NCI-H226 (cell line): ENCODE measurements at regions not wholly inside any gene's neighbourhood (a gene's known extent, or its start where the extent isn't known, plus 50 kb on each side); places are given as distances from the start of the nearest gene placed in this dataset.
"Not testable (repeated sequence)": the region's sequence is repeated elsewhere in the genome, so short reads cannot be mapped to it uniquely, and the experiment has no call there.

Experiments
- DNase-seq: peaks from one replicate; pipeline ENCODE4 v3.0.0-alpha.2; 2015

DNA sequence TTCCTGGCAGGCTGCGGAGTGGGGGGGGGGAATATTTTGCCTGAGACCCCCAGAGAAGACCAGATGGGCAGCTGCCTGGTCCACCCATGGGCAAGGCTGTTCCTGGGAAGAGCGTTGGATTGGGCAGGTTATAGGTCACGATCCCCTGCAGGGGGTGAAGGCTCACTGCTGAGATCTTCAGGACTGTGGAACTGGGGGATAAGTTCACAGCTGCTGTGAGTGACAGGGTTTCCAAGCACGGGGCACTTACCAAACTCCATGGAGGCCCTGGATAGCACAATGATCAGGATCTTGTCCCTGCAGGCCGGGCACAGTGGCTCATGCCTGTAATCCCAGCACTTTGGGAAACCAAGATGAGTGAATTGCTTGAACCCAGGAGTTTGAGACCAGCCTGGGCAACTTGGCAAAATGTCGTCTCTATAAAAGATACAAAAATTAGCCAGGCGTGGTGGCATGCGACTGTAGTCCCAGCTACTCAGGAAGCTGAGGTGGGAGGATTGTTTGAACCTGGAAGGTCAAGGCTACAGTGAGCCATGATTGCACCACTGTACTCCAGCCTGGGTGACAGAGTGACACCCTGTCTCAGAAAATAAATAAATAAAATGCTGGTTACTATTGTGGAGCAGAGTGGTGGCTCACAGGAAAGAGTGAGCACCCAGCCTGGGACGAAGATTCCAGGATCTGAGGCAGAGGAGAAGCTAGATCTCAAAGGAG lies 68.0 kb upstream of the HELT start:
- no peak for DNase-seq

DNA sequence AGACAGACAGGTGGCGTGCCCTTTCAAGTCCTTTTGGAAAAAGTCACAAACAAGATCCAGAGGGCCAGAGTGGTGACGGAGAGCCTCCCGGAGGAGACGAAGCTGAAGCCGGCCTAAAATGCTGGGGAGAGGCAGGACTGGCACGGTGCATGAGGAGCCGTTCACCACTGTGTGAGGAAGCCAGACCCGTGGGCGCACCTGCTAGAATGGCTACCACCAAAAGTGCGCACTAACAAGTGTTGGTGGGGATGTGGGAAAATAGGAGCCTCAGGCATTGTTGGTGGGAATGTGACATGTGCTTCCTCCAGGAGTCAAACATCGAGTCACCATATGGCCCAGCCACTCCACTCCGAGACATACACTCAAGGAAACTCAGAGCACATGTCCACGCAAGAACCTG lies 67.4 kb upstream of the HELT start:
- no peak for DNase-seq

DNA sequence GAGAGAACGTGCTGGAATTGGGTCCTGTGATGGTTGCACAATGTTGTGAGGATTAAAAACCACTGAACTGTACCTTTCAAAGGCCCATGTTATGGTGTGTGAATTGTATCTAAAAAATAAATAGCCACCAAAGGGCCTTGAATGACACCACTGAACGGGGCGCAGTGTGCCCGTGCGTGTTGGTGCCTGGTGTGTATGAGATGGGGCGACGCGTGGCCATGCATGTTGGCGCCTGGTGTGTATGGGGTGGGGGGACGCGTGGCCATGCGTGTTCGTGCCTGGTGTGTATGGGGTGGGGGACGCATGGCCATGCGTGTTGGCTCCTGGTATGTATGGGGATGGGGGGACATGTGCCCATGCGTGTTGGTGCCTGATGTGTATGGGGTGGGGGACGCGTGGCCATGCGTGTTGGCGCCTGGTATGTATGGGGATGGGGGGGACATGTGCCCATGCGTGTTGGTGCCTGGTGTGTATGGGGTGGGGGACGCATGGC lies 66.6 kb upstream of the HELT start:
- DNase-seq, result no peak

DNA sequence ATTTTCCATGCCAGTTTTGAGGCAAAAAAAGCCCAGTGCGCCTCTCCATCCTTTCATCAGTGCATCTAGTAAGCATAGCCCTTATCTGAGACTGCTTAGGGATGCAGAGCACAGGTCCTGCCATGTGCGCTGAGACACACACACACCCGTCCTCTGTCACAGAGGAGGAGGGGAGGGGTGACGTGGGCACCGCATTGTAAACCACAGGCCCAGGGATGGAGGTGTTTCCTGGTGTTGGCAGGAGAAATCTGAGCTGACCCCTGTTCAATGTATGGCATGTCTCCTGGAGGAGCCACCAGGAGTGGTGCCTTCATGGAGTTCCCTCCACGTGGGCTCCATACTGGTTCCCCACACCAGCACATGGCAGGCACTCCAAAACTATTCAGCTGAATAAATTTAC lies 65.8 kb upstream of the HELT start:
- DNase-seq, result no peak

DNA sequence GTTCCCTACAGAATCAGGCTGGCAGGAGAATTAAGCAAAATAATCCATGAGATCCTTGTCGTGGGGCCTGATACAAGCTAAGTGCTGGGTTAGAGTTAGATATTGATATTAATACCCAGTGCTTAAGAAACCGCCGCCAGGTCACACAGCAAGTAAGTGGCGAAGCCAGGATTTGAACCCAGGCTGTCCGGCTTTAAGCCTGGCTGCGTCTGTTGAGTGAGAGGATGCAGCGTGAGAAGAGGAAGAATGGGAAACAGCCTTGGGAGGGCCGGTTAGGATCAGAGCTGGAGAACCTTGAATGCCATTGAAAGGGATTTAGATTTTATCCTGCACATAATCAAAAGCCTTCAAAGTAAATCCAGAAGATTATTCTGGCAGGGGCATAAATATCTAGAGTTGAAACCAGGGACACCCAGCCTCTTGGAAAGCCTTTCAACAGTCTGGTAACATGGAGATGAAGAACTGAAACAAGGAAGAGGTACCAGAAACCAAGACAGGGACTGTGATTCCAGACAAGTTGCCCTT lies 64.8 kb upstream of the HELT start:
- DNase-seq, result no peak

DNA sequence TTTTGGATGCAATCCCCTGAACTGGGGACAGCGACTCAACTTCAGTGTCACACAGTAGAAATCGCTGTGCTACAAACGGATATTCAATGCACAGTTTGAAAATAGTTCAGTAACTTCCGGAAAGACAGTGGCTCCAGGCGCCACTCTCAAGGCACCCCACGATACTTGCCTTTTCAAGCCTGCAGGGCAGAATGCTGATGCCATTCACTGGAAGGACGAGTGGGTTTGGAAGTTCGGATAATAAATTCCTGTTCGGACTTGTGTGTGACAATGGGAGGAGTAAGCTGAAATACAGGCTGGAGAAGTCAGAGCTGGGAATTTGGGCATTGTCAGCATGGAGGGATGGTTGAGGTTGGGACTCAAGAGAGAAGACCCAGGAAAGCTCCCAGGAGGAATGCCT lies 64.3 kb upstream of the HELT start:
- no peak for DNase-seq

DNA sequence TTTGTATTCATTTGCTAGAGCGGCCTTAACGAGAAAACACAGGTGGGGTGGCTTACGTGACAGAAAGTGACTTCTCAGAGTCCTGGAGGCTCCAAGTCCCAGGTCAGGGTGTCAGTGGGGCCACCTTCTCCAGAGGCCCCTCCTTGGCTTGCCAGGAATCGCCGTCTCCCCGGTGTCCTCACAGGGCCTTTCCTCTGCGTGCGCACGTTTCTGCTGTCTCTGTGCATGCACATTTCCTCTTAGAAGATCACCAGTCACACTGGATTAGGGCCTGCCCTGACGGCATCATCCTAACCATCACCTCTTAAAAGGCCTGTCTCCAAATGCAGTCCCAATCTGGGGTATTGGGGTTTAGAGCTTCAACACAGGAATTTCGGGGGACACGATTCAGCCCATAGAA lies 63.8 kb upstream of the HELT start:
- DNase-seq, result no peak

DNA sequence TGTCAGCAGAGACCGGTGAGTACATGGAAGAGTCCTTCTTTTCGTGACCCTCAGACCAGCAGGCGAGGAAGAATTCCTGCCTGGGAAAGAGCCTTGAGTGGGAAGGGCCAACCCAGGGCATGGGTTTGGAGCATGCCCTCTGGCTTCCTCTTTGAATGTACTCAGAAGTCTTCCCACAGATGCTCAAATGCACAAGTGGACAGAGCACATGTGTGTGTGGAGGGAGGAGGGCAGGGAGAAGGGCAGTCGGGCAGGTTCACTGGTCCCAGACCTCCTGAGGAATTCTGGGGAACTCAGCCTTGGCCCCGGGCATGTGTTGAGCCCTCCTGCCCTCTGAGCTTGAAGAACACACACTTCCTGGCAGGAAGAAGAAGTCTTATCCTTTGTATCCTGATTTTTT lies 63.2 kb upstream of the HELT start:
- no peak for DNase-seq

DNA sequence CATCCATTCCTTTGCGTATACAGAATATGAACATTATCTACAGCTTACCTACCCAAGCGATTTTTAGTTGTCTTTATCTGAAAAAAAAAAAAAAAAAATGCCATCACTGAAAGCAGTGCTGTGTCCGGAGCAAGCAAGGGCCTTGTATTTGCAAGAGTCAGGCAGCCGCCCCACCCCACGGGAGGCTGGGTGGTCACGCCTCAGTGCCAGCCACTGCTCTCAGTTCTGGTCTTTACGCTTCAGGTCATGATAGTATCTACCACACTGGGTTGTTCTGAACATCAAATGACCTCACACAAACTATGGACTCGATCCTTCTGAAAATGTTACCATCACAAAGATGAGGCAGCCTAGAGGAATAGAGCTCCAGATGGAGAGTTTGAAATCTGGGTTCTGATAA lies 62.7 kb upstream of the HELT start:
- DNase-seq, result no peak

DNA sequence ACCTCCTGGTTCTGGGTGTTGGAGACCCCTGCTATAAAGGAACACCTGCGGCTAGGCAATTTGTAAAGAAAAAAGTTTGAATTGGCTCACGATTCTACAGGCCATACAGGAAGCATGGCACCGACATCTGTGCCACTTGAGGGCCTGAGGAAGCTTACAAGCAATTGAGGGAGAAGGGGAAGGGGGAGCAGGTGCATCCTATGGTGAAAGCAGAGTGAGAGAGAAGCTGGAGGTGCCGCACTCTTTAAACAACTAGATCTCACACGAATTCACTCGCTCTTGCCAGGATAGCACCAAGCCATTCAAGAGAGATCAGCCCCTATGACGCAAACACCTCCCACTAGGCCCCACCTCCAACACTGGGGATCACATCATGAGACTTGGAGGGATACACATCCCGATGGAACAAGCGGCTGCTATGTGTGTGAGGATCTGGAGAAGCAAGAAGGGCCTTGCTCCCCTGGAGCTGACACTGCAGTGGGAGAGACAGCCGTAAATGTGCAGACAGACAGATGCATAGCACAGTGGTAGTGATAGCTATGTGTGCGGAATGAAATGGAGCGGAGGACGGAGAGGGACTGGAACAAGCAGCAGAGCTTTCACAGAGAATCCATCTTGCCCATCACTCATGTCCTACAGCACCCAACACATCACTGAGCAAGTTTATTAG lies 60.7 kb upstream of the HELT start:
- no peak for DNase-seq

DNA sequence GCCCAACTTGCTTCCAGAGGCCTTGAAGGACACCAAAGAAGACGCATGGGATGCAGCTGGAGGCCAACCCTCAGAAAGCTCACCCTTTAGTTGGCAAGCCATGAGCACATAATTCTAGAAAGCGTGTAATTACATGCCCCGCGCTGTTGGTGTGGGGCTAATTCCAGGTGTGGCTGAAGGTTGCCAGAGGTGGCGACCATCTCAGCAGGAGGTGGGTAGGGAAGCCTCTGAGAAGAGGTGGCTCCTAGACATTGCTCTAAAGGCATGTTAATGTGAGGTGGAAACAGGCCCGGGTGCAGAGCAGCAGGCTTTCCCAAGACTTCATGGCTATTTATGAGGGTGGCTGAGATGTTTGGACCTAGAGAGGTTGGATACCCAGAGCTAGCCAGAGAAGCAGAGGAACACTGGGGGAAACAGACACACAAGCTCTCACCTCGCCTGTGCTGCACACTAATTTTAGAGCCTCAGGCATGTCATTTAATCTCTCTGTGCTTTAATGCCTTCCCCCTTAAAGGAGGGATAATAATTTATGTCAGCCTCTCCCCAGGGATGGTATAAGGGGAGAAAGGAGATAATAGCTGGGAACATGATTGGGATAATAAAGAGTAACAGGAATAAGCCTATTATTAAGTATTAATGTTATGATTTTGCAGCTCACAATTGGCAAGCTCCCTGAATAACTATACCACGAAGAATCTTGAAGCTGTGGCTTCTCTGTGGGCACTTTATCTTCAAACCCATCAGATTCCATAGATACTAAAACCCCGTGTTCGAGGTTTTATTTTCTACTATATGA lies 60.0 kb upstream of the HELT start:
- DNase-seq, result no peak

DNA sequence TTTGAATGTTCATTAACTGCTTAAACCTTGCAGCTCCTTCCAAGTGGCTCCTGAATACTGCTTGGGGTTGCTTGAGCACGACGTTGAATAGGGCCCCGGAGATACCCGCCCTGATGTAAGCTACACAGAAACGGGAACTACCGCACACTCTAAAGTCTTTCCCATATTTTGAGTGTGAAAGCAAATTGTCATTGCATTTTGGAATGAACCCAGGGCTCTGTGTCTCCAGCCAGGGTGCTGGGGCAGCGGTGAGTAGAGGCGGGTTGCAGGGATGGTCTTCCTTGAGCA lies 59.4 kb upstream of the HELT start:
- no peak for DNase-seq

DNA sequence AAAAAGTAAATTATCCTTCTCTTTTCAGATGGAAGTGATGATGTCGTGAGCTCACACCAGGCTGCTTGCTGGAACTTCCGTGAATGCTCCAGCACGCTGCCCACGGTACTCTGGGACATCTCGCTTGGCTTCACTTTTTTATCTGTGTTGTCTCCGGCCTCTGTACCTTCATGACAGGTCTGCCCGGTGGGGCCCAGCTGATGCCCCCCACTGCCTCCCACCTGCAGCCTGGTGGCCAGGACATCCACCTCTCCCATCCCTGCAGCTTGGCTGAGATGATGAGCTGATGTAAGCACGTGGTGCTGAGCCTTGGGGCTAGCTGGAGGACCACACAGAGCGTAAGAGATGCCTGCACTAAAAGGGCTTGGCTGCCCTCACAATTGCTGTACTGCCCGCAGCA lies 59.0 kb upstream of the HELT start:
- DNase-seq, result no peak

DNA sequence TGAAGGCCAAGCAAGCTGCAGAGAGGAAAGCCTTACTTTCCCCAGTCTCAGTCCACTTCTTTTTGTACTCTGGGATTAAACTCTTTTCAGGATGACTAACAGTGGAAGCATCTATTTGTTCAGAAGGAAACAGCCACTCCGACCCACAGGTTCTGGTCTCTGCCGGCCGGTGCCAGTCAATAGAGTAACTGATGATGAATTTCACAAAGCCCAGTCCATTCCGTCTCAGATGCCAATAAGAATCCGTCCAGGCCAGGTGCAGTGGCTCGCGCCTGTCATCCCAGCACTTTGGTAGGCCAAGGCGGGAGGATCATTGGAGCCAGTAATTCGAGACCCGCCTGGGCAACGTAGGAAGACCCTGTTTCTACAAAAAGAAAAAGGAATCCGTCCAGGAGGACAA lies 58.5 kb upstream of the HELT start:
- DNase-seq, result no peak

DNA sequence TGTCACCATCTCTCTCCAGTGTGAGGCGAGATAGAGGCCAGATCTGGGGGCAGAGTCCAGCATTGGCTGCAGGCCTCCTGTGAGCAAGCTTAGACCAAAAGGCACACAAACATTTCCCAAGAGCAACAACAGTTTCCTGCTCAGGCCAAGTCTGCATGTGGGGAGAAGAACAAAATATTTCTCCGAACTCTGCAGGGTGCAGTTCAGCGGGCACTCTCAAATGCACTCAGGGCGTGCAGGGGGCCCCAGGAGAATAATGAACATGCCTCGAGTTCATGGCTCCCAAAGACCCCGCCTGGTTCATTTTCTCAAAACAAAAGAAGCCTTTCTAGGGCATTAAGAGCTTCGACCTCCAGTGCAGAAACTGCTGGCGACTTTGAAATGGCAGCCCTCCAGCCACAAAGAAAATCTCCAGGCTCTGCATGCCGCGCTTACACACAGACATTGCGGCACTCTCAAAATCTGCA lies 57.8 kb upstream of the HELT start:
- no peak for DNase-seq

DNA sequence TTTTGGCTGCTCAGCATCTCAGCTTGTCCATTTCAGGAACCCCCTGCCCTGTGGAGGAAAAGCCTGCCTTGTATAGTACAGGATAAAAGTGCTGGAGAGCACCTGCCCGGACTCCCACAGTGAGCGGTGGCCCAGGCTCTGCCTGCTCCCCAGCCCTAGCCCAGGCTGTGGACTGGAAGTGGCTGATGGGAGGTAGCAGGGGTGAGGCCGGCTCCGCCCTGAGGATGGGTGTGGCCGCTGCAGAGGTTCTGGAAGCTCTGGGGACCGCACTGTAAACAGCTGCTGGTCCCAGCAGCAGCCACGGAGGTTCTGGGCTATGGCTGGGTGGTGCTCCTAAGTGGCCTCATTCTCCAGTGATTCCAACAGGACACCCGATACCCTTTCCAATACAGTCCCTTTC lies 56.6 kb upstream of the HELT start:
- DNase-seq, result no peak

DNA sequence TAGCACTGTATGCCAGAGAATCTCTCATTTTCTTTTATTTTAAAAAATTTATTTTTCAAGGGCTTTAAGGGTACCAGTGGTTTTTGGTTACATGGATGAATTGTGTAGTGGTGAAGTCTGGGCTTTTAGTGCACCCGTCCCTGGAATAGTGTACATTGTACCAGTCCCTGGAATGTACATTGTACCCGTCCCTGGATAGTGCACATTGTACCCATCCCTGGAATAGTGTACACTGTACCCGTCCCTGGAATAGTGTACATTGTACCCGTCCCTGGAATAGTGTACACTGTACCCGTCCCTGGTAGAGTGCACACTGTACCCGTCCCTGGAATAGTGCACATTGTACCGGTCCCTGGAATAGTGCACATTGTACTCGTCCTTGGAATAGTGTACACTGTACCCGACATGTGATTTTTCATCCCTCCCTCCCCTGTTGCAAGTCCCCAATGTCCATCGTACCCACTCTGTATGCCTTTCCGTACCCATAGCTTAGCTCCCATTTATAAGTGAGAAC lies 56.1 kb upstream of the HELT start:
- DNase-seq, result no peak

DNA sequence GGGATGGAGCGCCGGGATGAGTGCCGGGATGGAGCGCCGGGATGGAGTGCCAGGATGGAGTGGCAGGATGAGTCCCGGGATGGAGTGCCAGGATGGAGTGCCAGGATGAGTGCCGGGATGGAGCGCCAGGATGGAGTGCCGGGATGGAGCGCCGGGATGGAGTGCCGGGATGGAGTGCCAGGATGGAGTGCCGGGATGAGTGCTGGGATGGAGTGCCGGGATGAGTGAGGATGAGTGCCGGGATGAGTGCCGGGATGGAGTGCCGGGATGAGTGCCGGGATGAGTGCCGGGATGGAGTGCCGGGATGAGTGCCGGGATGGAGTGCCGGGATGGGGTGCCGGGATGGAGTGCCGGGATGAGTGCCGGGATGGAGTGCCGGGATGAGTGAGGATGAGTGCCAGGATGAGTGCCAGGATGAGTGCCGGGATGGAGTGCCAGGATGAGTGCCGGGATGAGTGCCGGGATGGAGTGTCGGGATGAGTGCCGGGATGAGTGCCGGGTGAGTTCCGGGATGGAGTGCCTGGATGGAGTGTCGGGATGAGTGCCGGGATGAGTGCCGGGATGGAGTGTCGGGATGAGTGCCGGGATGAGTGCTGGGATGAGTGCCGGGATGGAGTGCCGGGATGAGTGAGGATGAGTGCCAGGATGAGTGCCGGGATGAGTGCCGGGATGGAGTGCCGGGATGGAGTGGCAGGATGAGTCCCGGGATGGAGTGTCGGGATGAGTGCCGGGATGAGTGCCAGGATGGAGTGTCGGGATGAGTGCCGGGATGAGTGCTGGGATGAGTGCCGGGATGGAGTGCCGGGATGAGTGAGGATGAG lies 52.9 kb upstream of the HELT start:
- DNase-seq, result not testable (repeated sequence)

DNA sequence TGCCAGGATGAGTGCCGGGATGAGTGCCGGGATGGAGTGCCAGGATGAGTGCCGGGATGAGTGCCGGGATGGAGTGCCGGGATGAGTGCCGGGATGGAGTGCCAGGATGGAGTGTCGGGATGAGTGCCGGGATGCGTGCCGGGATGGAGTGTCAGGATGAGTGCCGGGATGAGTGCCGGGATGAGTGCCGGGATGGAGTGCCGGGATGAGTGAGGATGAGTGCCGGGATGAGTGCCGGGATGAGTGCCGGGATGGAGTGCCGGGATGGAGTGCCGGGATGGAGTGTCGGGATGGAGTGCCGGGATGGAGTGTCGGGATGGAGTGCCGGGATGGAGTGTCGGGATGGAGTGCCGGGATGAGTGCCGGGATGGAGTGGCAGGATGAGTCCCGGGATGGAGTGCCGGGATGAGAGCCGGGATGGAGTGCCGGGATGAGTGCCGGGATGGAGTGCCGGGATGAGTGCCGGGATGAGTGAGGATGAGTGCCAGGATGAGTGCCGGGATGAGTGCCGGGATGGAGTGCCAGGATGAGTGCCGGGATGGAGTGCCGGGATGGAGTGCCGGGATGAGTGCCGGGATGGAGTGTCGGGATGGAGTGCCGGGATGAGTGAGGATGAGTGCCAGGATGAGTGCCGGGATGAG lies 52.1 kb upstream of the HELT start:
- not testable (repeated sequence) for DNase-seq

DNA sequence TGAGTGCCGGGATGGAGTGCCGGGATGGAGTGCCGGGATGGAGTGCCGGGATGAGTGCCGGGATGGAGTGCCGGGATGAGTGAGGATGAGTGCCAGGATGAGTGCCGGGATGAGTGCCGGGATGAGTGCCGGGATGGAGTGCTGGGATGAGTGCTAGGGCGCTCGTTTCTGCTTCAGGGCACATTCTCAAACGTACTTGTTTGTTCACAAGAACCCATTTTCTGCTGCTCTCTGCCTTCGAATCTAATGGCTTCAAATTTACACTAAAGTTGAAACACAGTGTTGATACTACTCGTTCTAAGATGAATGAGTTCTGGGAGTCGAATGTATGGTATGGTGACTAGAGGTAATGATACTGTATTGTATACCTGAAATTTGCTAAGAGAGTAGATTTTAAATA lies 50.6 kb upstream of the HELT start:
- not testable (repeated sequence) for DNase-seq

DNA sequence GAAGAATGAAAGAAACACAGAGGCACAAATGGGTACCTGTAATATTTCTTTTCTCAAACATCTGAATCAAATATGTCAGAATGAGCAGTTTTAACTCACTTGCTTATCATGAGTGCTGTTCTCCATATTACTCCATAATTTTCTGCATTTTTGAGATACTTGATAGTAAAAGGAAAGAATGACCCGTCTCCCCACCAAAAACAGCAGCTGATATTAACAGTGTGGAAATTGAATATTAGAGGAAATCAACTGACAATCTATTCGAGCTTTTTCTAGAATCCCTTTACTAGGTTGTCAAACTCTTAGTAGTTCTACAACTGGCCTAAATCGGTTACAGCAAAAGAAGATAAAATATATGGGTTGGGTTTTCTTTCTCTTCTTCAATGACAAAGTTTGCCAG lies 49.9 kb upstream of the HELT start:
- no peak for DNase-seq
